ENCODE measurements at regions not wholly inside any gene's neighbourhood (a gene's known extent, or its start where the extent isn't known, plus 50 kb on each side); places are given as distances from the start of the nearest gene placed in this dataset.
"Not testable (repeated sequence)": the region's sequence is repeated elsewhere in the genome, so short reads cannot be mapped to it uniquely, and the experiment has no call there.

GRCh38 chr3:25844891-25845290 lies 55.0 kb downstream of the OXSM start:
- Mint-ChIP-seq H3K27me3 (no peaks in the 10 kb centered on the region), H3K4me3 (no peak overlapping the region), H3K4me1 (no peaks in the 10 kb centered on the region), H3K27ac (no peak overlapping the region), H3K36me3 (no peaks in the 10 kb centered on the region), H3K9me3 (no peaks in the 10 kb centered on the region)
- DNase-seq (no peak), ATAC-seq (replicated peaks) (no peak)

- DNase-seq (no peak), ATAC-seq (replicated peaks) (no peak)
- no peaks in the 10 kb centered on the region for H3K4me1 Mint-ChIP-seq
- H3K9me3 Mint-ChIP-seq, result no peaks in the 10 kb centered on the region
- H3K27me3 Mint-ChIP-seq, result no peaks in the 10 kb centered on the region
- no peak overlapping the region for H3K4me3 Mint-ChIP-seq
- no peaks in the 10 kb centered on the region for H3K36me3 Mint-ChIP-seq
- H3K27ac Mint-ChIP-seq, result no peak overlapping the region
These were observed 56.4 kb downstream of the OXSM start for GRCh38 chr3:25846282-25846681.

DNA sequence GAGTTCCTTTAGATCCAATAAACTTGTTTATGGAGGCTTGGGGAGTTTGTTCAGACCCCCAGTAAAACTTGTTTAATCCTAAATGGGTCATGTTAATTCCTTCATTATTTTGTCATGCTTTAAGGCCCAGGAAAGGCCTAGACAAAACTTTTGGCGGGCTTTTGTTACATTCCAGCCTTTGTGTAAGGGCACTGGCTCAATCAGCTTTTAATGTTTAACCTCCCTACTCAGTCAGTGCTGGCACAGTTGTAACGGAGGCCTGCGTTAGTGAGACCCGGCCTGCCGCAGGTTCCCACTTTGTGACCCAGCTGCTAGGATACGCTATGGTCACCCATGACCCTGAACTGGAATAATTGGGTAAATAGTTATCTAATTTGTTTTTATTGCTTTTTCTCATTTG lies 59.2 kb downstream of the OXSM start:
- ATAC-seq (replicated peaks), result no peak
- Mint-ChIP-seq H3K4me1 (no peaks in the 10 kb centered on the region), H3K4me3 (no peak overlapping the region), H3K27me3 (no peaks in the 10 kb centered on the region), H3K36me3 (no peaks in the 10 kb centered on the region), H3K27ac (no peak overlapping the region), H3K9me3 (peaks cover 0 to 1% of the 10 kb centered on the region in 2 donors)
- no peak for DNase-seq

GRCh38 chr3:25849641-25850385 lies 59.9 kb downstream of the OXSM start:
- no peak overlapping the region for H3K4me3 Mint-ChIP-seq
- H3K36me3 Mint-ChIP-seq, result no peaks in the 10 kb centered on the region
- H3K27ac Mint-ChIP-seq, result no peak overlapping the region
- H3K27me3 Mint-ChIP-seq, result no peaks in the 10 kb centered on the region
- H3K4me1 Mint-ChIP-seq, result no peaks in the 10 kb centered on the region
- DNase-seq (no peak), ATAC-seq (replicated peaks) (peak; percentile 19 to 39)
- peaks cover 0 to 1% of the 10 kb centered on the region in 2 donors for H3K9me3 Mint-ChIP-seq

DNA sequence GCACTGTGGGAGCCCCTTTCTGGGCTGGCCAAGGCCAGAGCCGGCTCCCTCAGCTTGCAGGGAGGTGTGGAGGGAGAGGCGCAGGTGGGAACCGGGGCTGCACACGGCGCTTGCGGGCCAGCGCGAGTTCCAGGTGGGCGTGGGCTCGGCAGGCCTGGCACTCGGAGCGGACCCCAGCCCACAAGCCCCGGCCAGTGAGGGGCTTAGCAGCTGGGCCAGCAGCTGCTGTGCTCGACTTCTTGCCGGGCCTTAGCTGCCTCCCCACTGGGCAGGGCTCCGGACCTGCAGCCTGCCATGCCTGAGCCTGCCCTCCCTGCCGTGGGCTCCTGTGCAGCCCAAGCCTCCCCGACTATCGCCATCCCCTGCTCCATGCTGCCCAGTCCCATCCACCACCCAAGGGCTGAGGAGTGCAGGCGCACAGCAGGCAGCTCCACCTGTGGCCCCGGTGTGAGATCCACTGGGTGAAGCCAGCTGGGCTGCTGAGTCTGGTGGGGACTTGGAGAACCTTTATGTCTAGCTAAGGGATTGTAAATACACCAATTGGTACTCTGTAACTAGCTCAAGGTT lies 61.9 kb downstream of the OXSM start:
- not testable (repeated sequence) for H3K27ac Mint-ChIP-seq; H3K4me1 Mint-ChIP-seq; H3K9me3 Mint-ChIP-seq; H3K36me3 Mint-ChIP-seq; H3K27me3 Mint-ChIP-seq; H3K4me3 Mint-ChIP-seq; DNase-seq; ATAC-seq (replicated peaks)

DNA sequence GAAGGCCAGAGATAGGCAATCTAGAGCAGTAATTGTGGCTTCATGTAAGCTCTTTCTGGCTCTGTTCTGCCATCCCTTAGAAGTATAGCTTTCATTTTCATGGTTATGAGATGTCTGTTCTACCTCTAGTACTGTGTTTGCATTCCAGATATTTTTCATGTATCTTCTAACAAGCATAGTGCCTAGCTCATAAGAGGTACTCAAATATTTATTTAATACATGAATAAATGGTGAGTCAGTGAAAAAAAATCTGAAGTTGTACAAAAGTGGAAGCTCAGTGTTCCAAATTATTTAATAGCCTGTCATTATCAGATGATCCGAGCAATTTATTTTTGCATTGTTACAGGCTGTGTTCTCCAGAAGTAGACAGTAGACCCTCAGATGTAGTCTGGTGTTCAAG lies 64.3 kb downstream of the OXSM start:
- DNase-seq (no peak), ATAC-seq (replicated peaks) (no peak)
- H3K4me1 Mint-ChIP-seq, result no peaks in the 10 kb centered on the region
- H3K27me3 Mint-ChIP-seq, result no peaks in the 10 kb centered on the region
- H3K4me3 Mint-ChIP-seq, result no peak overlapping the region
- no peak overlapping the region for H3K27ac Mint-ChIP-seq
- peaks cover 0 to 1% of the 10 kb centered on the region in 2 donors for H3K9me3 Mint-ChIP-seq
- no peaks in the 10 kb centered on the region for H3K36me3 Mint-ChIP-seq

- ATAC-seq (replicated peaks) (no peak), DNase-seq (no peak)
- peaks cover 0 to 1% of the 10 kb centered on the region in 2 donors for H3K9me3 Mint-ChIP-seq
- H3K4me1 Mint-ChIP-seq, result no peaks in the 10 kb centered on the region
- no peak overlapping the region for H3K27ac Mint-ChIP-seq
- H3K27me3 Mint-ChIP-seq, result no peaks in the 10 kb centered on the region
- H3K36me3 Mint-ChIP-seq, result peaks cover 0 to under 1% of the 10 kb centered on the region in 2 donors
- no peak overlapping the region for H3K4me3 Mint-ChIP-seq
These were observed 64.7 kb downstream of the OXSM start for GRCh38 chr3:25854635-25855034.

DNA sequence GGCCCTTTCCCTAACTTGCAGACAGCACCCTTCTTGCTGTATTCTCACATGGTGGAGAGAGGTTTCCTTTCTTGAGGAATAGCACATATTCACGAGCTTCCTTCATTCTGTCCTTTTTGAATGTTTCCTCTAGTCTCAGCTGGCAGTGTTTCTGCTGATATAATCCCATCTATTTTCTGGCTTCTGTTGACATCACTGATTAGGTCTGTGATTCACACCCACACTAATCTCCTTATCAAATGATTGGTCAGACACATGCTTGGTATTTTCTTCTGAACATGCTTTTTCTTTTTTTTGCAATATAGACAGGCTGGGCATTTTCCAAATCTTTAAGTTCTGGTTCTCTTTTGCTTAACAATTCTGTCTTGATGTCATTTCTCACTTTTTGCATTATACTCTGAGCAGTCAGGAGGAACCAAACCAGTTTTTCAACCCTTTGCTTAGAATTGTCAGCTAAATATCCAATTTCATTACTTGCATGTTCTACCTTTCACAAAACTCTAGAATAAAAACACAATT lies 65.4 kb downstream of the OXSM start:
- H3K4me1 Mint-ChIP-seq, result no peaks in the 10 kb centered on the region
- H3K27me3 Mint-ChIP-seq, result no peaks in the 10 kb centered on the region
- peaks cover 3 to 4% of the 10 kb centered on the region in 2 donors for H3K9me3 Mint-ChIP-seq
- no peak overlapping the region for H3K27ac Mint-ChIP-seq
- no peak for ATAC-seq (replicated peaks)
- peaks cover 0 to 3% of the 10 kb centered on the region in 2 donors for H3K36me3 Mint-ChIP-seq
- no peak for DNase-seq
- H3K4me3 Mint-ChIP-seq, result no peak overlapping the region

GRCh38 chr3:25856902-25857518 lies 67.1 kb downstream of the OXSM start:
- H3K9me3 Mint-ChIP-seq, result peaks cover 6 to 7% of the 10 kb centered on the region in 2 donors
- peaks cover 0 to 3% of the 10 kb centered on the region in 2 donors for H3K36me3 Mint-ChIP-seq
- no peak overlapping the region for H3K4me3 Mint-ChIP-seq
- no peaks in the 10 kb centered on the region for H3K27me3 Mint-ChIP-seq
- no peaks in the 10 kb centered on the region for H3K4me1 Mint-ChIP-seq
- no peak for DNase-seq
- peak; percentile 72 to 74 for ATAC-seq (replicated peaks)
- H3K27ac Mint-ChIP-seq, result no peak overlapping the region

DNA sequence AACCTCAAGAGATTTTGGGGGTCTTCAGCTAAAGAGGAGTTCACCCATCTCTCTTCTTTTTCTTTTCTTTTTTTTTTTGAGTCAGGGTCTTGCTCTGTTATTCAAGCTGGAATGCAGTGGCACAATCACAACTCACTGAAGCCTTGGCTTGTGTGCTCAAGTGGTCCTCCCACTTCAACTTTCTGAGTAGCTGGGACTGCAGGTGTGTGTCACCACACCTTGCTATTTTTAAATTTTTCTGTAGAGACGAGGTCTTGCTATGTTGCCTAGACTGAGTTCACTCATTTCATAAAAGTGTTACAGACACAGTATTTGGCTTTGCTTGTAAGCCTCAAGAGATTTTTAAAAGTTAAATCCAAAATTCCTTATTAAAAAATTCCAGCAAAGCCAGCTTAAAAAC lies 71.7 kb downstream of the OXSM start:
- DNase-seq (no peak), ATAC-seq (replicated peaks) (no peak)
- no peak overlapping the region for H3K27ac Mint-ChIP-seq
- H3K27me3 Mint-ChIP-seq, result no peaks in the 10 kb centered on the region
- no peak overlapping the region for H3K4me3 Mint-ChIP-seq
- H3K9me3 Mint-ChIP-seq, result peaks cover 4 to 7% of the 10 kb centered on the region in 2 donors
- no peaks in the 10 kb centered on the region for H3K4me1 Mint-ChIP-seq
- H3K36me3 Mint-ChIP-seq, result peaks cover 0 to 3% of the 10 kb centered on the region in 2 donors

DNA sequence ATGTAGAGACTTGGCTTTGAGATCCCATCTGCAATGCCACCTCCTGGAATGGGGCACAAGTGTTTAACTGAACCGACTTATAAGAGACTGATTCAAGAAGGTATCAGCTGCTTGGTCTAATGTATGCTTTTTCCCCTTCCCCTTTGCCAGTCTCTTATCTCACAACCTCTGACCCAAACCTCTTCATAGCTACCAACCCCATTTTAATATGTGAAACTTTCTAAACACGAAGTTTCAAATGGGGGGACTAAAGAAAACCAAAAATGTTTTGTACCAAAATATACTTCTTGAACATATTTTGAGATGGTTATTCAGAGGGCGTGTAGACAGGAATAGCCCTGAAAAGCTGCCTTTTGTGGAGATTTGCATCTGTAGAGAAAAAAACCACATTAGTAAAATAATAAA lies 73.1 kb downstream of the OXSM start:
- H3K27me3 Mint-ChIP-seq, result no peaks in the 10 kb centered on the region
- no peak for DNase-seq
- no peak overlapping the region for H3K4me3 Mint-ChIP-seq
- peaks cover 0 to 3% of the 10 kb centered on the region in 2 donors for H3K36me3 Mint-ChIP-seq
- no peaks in the 10 kb centered on the region for H3K4me1 Mint-ChIP-seq
- ATAC-seq (replicated peaks), result no peak
- H3K9me3 Mint-ChIP-seq, result peaks cover 4 to 7% of the 10 kb centered on the region in 2 donors
- H3K27ac Mint-ChIP-seq, result no peak overlapping the region

DNA sequence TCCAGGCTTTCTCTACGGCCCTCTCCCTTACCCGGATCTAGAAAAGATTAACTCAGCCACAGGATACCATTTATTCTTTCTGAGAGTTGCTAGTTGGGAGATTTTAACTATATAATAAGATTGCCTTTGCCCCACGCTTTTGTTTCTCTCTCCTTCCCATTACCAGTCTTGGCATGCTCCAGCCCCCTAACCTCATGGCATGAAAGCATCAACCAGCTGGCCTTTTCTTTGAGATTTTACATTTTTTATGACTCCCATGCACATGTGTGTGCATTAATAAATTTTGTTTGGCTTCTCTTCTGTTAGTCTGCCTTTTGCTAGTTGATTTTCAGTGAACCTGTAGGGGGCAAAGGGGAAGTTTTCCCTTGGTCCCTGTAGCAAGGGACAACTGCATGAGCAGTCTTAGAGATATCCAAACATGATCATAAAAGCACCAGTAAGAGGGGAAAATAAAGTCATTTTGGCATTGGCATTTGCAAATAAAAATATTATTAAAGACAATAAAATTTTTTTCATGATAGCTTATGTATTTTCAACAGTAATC lies 73.6 kb downstream of the OXSM start:
- Mint-ChIP-seq H3K36me3 (peaks cover 0 to 3% of the 10 kb centered on the region in 2 donors), H3K4me1 (no peaks in the 10 kb centered on the region), H3K9me3 (peaks cover 4 to 7% of the 10 kb centered on the region in 2 donors), H3K27ac (no peak overlapping the region), H3K27me3 (no peaks in the 10 kb centered on the region), H3K4me3 (no peak overlapping the region)
- DNase-seq (no peak), ATAC-seq (replicated peaks) (no peak)

GRCh38 chr3:25870452-25870851 lies 80.6 kb downstream of the OXSM start:
- no peaks in the 10 kb centered on the region for H3K4me1 Mint-ChIP-seq
- H3K36me3 Mint-ChIP-seq, result peaks cover 0 to 3% of the 10 kb centered on the region in 2 donors
- ATAC-seq (replicated peaks) (no peak), DNase-seq (no peak)
- H3K9me3 Mint-ChIP-seq, result peaks cover 0 to 3% of the 10 kb centered on the region in 2 donors
- no peaks in the 10 kb centered on the region for H3K27me3 Mint-ChIP-seq
- H3K27ac Mint-ChIP-seq, result no peak overlapping the region
- H3K4me3 Mint-ChIP-seq, result no peak overlapping the region

- ATAC-seq (replicated peaks) (no peak), DNase-seq (no peak)
- Mint-ChIP-seq H3K27ac (no peak overlapping the region), H3K4me3 (no peak overlapping the region), H3K4me1 (no peaks in the 10 kb centered on the region), H3K36me3 (peaks cover 0 to 3% of the 10 kb centered on the region in 2 donors), H3K27me3 (no peaks in the 10 kb centered on the region), H3K9me3 (peaks cover 0 to 3% of the 10 kb centered on the region in 2 donors)
These were observed 82.4 kb downstream of the OXSM start for GRCh38 chr3:25872200-25872877.
